Panc1 (cell line): ENCODE measurements at regions not wholly inside any gene's neighbourhood (a gene's known extent, or its start where the extent isn't known, plus 50 kb on each side); places are given as distances from the start of the nearest gene placed in this dataset.

Experiments
- ATAC-seq: fragments of 200-7000 bp; cut with Tn5 transposase; 2 replicates; pipeline ENCODE4 v1.9.1; 2020; ENCODE audit warnings: mild to moderate bottlenecking, moderate library complexity
- BruUV-seq: library from RNA; stranded (reverse); fragments of 400-500 nt; replicated peaks from 2 replicates; lab custom pipeline; 2021; lab: Mats Ljungman, UMichigan
- CTCF ChIA-PET: fragments of 300-600 bp; sonication (Branson Sonifier 250); formaldehyde crosslinking; loops from one replicate; lab custom pipeline; 2022; ENCODE audit warnings: antibody characterized with exemption; lab: Charles Lee
- POLR2A ChIA-PET: fragments of 300-600 bp; sonication (Branson Sonifier 250); formaldehyde crosslinking; loops from one replicate; lab custom pipeline; 2022; ENCODE audit warnings: antibody characterized with exemption; lab: Charles Lee
- DNase-seq: peaks from one replicate; pipeline ENCODE4 v3.0.0-alpha.2; 2010; ENCODE audit warnings: low read depth, low spot score
- H3K27ac ChIP-seq: 2 replicates; pipeline ENCODE4 v1.5.1; 2011; ENCODE audit warnings: mild to moderate bottlenecking, low read length, inconsistent platforms
- H3K27me3 ChIP-seq: fragments of 200-500 bp; sonication (Bioruptor generic); 2 replicates; pipeline ENCODE4 v1.6.0; 2014; ENCODE audit warnings: low read length, inconsistent platforms; ENCODE audit not compliant: control insufficient read depth, insufficient read depth
- H3K36me3 ChIP-seq: fragments of 200-500 bp; sonication (Bioruptor generic); 2 replicates; pipeline ENCODE4 v1.5.1; 2014; ENCODE audit warnings: inconsistent platforms, mild to moderate bottlenecking, low read length, moderate library complexity; ENCODE audit not compliant: control insufficient read depth, insufficient read depth
- H3K4me1 ChIP-seq: 2 replicates; pipeline ENCODE4 v1.5.1; 2011; ENCODE audit warnings: inconsistent platforms, mild to moderate bottlenecking, low read length, moderate library complexity; ENCODE audit not compliant: control insufficient read depth, insufficient read depth
- H3K4me3 ChIP-seq, 2 experiments: 2 replicates each; pipeline ENCODE4 v1.5.1; 2011 to 2012; ENCODE audit warnings: low read depth in 2 of 2, low read length in 2 of 2, mild to moderate bottlenecking in 2 of 2, inconsistent platforms in 1 of 2, moderate library complexity in 1 of 2
- H3K9me3 ChIP-seq: fragments of 200-500 bp; sonication (Bioruptor generic); 2 replicates; pipeline ENCODE4 v1.5.1; 2014; ENCODE audit warnings: low read depth, mild to moderate bottlenecking, inconsistent platforms, low read length, moderate library complexity; ENCODE audit not compliant: control insufficient read depth, insufficient read depth
- POLR2AphosphoS5 ChIP-seq: IDR thresholded peaks from 2 replicates; pipeline ENCODE4 v1.6.1; 2012; ENCODE audit warnings: mild to moderate bottlenecking, low read depth, low read length, moderate library complexity
- REST ChIP-seq, 2 experiments: IDR thresholded peaks; 2 replicates each; pipeline ENCODE4 v1.6.1; 2011 to 2012; ENCODE audit warnings: low read depth in 2 of 2, control low read depth in 1 of 2, low read length in 1 of 2, mild to moderate bottlenecking in 1 of 2, moderate library complexity in 1 of 2; ENCODE audit not compliant: insufficient read depth in 1 of 2
- SIN3A ChIP-seq: IDR thresholded peaks from 2 replicates; pipeline ENCODE4 v1.6.1; 2012; ENCODE audit warnings: low read depth, mild to moderate bottlenecking, low read length, moderate library complexity, borderline replicate concordance; ENCODE audit not compliant: insufficient read depth
- TCF7L2 ChIP-seq: IDR thresholded peaks from 2 replicates; pipeline ENCODE4 v1.6.1; 2011; ENCODE audit warnings: mild to moderate bottlenecking, low read depth, low read length, inconsistent platforms
- in situ Hi-C: cut with HindIII; loops from 2 replicates; pipeline ENCODE4 v1.10.0; 2016; ENCODE audit warnings: low sequenced_read_pairs, low pct_unique_long_range_greater_than_20kb
- intact Hi-C: fragments of 100-400 bp; cut with micrococcal nuclease; formaldehyde crosslinking; loops from one replicate; pipeline ENCODE4 v1.10.0; 2022; ENCODE audit not compliant: unreplicated experiment
- TF ChIP-seq, protein P1 (sequence below): fragments of 450-650 bp; IDR thresholded peaks from 2 replicates; pipeline ENCODE4 v1.5.1; 2017; ENCODE audit warnings: mild to moderate bottlenecking

- intact Hi-C loops (no loop called here), in situ Hi-C loops (no loop called here)
- H3K27ac ChIP-seq: no peak overlapping the region
- ATAC-seq (no peak), DNase-seq (no peak)
- no peaks in the 10 kb centered on the region for H3K36me3 ChIP-seq
- ChIA-PET POLR2A (no interaction called here), CTCF (no interaction called here)
- TF ChIP-seq SIN3A: no peak
- no peak for TF ChIP-seq POLR2AphosphoS5
- TF ChIP-seq, protein P1, sequence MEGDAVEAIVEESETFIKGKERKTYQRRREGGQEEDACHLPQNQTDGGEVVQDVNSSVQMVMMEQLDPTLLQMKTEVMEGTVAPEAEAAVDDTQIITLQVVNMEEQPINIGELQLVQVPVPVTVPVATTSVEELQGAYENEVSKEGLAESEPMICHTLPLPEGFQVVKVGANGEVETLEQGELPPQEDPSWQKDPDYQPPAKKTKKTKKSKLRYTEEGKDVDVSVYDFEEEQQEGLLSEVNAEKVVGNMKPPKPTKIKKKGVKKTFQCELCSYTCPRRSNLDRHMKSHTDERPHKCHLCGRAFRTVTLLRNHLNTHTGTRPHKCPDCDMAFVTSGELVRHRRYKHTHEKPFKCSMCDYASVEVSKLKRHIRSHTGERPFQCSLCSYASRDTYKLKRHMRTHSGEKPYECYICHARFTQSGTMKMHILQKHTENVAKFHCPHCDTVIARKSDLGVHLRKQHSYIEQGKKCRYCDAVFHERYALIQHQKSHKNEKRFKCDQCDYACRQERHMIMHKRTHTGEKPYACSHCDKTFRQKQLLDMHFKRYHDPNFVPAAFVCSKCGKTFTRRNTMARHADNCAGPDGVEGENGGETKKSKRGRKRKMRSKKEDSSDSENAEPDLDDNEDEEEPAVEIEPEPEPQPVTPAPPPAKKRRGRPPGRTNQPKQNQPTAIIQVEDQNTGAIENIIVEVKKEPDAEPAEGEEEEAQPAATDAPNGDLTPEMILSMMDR: no peak
- peaks cover 13% of the 10 kb centered on the region for H3K27me3 ChIP-seq
- no TSS peak for BruUV-seq
- no peaks in the 10 kb centered on the region for H3K4me1 ChIP-seq
- no peak overlapping the region for H3K4me3 ChIP-seq
- H3K9me3 ChIP-seq: no peaks in the 10 kb centered on the region
These were observed 100.0 kb upstream of the SFSWAP start for GRCh38 chr12:131610891-131611290.

- TF ChIP-seq REST (IDR thresholded peaks at IDR 0.05; ENCODE audit: insufficient read depth in 1 of 2, low read depth in 2 of 2, low read length in 1 of 2) (no peak), SIN3A (no peak), POLR2AphosphoS5 (no peak), TCF7L2 (no peak)
- TF ChIP-seq, protein P1: no peak
- DNase-seq (no peak), ATAC-seq (0 out of 2 replicates have a peak, but pooled peaks have one; percentile 6)
- in situ Hi-C loops: no loop called here
- H3K27me3 ChIP-seq: peaks cover 13% of the 10 kb centered on the region
- ChIA-PET CTCF (no interaction called here), POLR2A (no interaction called here)
- no TSS peak for BruUV-seq
- no peaks in the 10 kb centered on the region for H3K9me3 ChIP-seq
- no peak overlapping the region for H3K4me3 ChIP-seq
- intact Hi-C loops: no loop called here
- no peak overlapping the region for H3K27ac ChIP-seq
- H3K36me3 ChIP-seq: no peaks in the 10 kb centered on the region
- no peaks in the 10 kb centered on the region for H3K4me1 ChIP-seq
These were observed 99.3 kb upstream of the SFSWAP start for GRCh38 chr12:131611416-131612091.
